Activated naive CD8-positive, alpha-beta T cell treated with anti-CD3 and anti-CD28 coated beads, Interleukin-2, amount 50 U/mL, for 16 hours (primary cell): ENCODE measurements at regions not wholly inside any gene's neighbourhood (a gene's known extent, or its start where the extent isn't known, plus 50 kb on each side); places are given as distances from the start of the nearest gene placed in this dataset.

Experiments used
- DNase-seq: peaks from one replicate; pipeline ENCODE4 v3.0.0-alpha.2; 2020; ENCODE audit warnings: low read depth, low spot score

DNA sequence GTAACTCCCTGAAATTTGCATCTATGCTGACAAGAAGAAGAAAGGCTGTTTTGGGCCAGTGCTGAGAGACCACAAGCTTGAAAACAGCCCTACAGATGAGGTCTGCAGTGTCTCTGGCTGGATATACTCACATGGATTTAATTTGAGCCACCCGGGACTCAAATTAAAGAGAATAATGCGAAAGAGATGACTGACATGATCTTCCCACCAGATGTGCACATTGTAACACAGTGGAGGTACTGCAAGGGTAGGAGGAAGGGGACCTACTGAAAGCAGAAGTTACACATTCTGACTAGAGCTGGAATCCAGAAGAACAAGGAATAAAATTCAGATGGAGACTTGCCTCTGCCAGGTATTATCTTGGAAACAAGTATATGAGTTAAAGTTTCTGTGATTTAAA lies 728.3 kb upstream of the SGO1 start:
- no peak for DNase-seq

DNA sequence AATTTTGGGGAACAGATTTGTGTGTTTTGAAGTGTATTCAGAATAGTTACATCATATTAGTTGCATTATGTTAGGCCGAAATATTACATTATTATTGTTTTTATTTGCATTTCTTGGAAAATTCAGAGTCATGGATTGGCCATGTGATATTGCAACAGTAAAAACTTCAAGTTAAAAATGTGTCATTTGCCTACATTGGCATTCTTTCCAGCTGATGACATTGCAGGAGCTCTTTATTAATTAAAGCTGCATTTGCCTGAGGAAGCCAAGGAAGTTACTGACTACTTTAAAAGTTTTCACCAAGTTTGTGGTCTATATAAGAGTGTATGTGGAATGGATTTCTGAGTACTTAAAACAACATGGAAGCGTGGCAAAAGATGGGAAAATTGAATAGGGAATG lies 726.4 kb upstream of the SGO1 start:
- DNase-seq = no peak

DNA sequence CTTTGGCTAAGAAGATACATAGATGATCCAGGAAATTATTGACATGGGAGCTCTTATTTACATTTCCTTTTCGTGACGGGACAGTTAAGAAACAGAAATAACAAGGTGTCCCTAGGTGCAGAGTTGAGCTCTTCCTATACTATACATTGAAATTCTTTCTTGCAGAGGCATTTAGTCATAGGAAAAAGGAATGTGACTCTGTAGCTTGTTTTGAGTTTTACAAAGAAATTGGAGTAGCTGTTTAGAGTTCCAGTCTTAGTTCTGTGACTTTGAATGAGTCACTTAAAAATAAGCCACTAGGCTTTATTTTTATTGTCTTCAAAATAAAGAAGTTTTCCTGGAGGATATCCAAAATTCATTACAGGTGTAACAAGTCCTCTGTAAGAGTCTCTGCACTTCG lies 723.5 kb upstream of the SGO1 start:
- DNase-seq = no peak

DNA sequence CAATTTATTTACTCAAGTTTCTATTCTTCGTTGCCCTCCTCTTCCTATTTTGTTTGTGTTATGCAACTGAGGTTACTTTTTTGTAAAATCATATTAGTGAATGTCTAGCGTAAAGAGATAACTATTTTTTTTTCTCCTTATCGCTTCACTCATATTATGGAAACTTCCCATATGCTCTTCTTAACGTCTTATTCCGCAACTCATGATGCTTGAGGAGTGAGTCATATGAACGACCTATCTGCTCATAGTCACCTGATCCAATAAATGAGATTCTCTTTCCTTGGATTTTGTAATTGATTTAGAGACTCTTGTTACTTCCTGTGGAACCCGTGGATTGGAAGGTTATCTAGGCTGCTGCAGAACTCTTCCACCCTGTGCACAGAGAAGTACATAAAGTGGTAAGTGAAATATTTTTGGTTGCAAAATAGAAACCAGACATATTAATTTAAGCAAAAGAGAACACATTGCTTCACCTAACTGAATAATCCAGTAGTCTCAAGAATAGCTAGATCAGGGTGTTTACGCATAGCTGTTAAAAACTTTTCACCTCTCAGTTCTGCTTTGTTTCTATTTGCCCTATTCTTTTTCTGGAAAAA lies 719.3 kb upstream of the SGO1 start:
- no peak for DNase-seq

DNA sequence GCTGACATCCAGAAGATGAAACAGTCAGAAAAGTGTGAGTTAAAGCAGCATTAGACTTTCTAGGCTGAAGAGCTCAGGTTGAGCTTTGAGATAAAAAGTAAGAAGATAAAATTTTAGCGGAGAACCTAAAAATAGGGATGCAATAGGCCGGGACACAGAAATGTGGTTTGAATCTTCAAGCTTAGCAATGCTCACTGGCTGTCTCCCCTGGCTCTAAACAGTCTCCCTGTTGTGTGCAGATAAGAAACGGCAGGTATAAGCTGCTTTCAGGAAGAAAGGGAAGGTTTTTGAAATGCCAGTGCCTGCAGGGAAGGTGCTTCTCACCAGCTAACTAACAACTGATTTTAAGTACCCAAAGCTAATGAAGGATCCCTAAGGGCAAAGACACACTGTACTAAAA lies 718.7 kb upstream of the SGO1 start:
- no peak for DNase-seq

DNA sequence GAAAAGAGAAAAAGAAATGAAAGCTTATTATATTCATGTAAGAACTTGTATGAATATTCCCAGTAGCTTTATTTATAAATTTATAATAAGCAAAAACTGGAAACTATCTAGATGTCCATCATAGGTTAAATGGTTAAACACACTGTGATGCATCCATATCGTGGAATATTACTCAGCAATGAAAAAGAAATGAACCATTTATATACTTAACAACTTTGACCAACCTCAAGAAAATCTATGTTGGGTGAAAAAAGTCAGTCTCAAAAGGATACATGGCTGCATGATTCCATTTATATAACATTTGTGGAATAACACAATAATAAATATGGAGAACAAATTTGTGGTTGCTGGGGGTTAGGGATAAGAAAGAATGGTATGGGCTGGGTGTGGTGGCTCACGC lies 713.0 kb upstream of the SGO1 start:
- no peak for DNase-seq

DNA sequence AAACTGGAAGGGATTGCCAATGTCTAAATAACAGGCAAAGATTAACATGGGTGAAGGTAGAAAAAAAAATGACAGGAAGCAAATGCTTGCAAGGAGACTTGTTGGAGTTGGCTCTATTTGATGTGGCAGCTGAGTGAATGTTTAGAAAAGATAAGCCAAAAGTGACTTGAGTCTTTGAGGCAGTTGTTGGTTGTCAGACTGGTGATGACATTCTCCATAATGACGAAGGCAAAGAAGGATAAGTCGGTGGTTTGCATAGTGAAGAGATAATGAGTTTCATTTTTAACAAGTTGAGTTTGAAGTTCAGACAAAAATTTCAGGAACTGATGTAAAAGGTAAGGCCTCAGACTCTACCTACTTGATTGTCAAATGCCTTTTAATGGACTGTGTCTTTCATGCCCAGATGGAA lies 704.1 kb upstream of the SGO1 start:
- no peak for DNase-seq

DNA sequence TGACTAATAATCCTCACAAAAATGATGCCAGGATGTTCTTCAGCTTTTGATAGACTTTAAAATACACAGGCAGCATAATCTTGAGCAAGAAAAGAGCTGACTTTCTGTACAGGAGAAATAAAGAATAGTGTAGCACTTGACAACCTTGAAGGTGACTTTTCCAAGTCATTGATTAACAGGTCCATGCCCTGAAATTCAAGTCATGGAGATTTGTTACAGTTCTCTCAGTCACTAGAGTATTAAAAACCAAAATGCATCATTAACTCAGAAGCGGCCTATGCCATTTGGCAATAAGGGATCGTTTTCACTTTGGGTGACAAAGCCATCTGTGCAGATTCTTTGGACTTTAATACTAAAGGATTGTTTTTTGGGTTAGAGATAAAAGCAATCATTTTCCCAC lies 692.7 kb upstream of the SGO1 start:
- no peak for DNase-seq

DNA sequence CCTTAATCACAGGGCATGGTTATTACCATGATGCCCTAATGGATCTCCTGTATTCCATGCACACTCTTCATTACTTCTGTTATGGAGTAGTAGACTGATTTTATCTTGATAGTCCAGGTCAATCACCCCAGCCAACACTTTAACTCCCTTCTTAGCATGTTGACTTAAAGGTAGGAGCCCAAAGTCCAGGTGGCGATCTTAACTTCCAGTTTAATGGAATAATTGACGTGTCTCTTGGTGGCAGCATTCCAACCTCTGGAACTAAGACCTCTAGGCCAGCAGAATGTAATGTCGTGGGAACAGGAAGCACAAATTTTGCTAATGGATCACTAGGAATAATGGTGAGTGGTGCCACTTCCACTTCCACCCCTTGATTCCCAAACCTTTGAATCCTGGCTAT lies 687.2 kb upstream of the SGO1 start:
- no peak for DNase-seq

DNA sequence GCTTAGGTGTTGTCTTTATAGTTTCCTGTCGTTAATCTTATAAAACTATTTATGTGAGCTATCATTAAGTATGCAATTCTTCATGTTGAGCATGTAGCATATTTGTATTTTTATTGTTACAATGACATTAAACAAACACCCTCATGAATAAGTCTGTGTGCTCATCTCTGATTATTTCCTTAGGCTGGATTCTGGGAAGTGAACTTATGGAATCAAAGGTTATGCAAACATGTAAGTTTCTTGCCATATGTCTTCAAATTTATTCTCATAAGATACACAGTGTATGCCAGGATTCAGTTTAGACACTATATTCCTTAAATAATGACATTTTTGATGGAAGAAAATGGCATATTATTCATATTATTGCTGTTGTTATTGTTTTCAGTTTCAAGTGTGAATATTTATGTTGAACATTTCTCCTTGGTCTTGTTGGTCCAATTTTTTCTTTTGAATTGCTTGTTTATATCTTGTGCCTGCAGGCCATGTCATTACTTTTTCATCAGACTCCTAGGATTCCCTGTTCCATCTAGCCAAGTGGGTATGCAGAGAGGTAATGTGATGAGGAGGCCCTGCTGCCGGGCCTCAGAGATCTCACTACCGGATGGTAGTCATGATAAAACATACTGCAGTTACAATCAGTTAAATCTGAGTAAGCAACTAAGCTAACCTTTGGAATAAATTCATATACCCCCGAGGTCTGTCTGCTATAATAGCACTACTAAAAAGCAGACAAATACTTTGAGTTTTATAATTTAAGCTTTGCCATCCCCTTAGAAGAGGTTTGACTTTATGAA lies 684.3 kb upstream of the SGO1 start:
- DNase-seq = no peak

DNA sequence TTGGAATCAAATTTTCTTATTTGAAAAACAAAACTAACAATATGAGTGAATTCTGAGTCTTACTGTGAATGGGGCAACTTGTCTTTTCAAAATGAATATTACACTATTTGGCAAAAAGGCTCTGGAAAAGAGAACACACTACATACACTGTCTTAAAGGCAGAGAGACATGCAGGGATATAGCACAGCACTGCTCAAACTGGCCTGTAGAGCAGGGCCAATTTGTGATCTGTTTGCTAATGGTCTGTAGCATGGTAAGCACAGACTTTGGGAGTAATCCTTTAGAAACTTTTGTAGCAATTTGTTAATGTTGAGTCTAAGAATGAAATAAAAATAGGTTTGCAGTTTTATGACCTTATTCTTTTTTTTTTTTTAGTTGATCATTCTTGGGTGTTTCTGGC lies 679.8 kb upstream of the SGO1 start:
- no peak for DNase-seq

DNA sequence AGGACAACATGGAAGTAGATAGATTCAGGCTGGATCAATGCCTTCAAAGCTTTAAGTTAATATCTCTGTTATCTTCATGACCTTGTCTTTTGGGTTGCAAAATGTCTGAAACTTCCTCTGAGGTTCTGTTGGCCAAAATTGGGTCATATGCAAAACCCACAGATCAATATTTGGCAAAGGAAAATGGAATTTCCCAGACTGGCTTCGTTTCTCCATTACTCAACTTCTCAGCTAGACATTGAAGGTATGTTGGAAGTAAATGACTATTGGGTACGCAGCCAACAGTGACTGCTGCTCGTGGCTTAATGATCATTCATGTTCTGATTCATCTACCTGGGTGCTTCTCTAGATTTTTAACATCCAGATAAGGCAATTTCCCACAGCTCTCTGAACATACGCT lies 675.4 kb upstream of the SGO1 start:
- no peak for DNase-seq

DNA sequence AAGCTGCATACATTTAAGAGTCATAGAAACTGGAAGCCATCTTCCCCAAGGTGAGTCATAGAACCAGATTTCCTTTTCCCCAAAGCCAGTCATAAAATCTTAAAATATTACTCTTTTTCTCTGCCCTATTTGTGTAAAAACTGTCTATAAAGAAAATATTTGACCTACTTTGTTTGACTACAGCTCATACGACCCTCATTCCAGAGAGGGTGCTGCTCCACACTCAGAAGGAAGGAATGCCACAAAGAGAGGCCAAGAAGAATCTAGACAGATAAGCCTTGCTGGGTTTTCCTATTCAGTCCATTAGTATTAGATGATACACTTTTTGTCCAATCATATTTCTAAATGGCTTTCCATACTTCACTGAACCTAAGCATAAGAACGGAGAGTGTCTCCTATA lies 671.6 kb upstream of the SGO1 start:
- no peak for DNase-seq

DNA sequence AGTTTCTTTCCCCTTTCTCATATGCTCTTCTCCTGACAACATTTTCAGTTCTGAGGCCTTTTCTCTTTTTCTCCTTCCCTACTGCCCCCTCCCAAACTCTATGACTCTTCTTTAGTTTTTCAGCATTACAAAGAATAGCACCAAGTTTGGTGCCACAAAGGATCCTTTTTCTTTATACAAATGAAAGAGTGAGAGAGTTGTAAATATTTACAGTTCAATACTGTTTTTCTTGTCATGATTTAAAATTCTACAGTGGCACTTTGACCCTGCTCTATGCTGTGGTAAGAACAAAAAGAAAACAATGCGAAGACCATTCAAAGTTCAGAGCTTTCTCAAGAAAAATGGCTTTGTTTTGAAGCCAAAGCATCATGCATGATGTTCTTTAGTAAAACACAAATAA lies 667.9 kb upstream of the SGO1 start:
- DNase-seq = no peak

DNA sequence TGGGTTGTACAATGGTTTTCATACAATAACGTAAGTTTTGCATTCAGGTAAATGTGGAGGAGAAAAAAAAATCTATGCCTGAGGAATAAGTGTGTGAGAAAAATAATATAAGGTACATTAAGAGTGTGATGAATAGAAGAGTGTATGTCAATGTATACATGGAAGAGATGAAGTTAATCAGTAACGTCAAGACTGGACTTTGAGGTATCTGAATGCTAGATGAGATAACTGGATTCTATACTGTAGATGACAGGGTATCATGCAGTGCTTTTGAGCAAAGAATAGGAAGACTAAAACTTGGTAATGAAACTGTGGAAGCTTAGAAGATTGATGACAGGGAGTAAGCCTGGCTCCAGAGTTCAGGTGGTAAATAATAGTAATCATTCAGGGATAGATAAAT lies 666.7 kb upstream of the SGO1 start:
- DNase-seq = no peak

DNA sequence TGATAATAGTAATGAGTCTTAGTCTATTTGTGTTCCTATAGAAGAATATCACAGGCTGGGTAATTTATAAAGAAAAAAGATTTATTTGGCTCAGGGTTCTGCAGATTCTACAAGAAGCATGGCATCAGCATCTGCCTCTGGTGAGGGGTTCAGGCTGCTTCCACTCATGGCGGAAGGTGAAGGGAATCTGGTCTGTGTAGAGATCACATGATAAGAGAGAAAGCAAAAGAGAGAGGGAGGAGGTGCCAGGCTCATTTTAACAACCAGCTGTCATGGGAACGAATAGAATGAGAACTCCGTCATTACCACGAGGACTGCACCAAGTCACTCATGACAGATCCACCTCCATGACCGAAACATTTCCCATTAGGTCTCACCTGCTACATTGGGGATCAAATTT lies 664.0 kb upstream of the SGO1 start:
- DNase-seq = no peak

DNA sequence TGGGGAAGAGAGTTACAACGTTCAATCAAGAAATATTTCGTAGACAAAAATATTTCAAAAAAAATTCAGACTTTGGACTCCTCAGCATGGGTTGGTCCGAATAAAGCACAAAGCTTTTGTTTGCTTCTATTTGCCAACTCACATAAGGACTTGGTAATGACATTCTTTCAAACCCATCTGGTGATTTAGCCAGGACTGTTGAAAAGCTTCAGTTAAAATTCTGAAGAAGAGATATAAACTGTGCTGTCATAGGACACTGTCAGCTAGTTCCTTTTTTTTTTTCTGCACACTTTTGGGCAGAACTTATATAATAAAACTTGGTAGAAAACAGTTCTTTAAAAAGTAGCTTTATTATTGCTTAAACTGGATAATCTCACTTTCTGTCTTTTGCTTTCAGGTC lies 660.8 kb upstream of the SGO1 start:
- no peak for DNase-seq

DNA sequence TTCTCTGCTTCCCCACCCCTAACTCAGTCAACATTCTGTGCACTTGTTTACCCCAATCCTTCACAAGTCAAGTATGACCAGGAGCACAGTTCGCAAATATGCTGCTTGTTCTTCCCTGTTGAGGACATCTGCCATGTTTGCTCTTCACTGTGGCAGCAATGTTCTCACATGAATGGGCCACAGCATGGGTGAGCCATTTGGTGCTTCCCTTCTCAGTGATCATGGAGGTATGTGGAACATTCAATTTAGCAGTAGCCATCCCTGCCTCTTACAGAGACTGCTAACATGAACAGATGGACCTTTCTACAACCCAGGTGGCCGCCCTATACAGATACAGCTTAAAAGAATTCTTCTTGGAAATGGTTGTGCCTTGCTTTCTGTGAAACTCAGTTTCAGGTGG lies 660.1 kb upstream of the SGO1 start:
- no peak for DNase-seq

DNA sequence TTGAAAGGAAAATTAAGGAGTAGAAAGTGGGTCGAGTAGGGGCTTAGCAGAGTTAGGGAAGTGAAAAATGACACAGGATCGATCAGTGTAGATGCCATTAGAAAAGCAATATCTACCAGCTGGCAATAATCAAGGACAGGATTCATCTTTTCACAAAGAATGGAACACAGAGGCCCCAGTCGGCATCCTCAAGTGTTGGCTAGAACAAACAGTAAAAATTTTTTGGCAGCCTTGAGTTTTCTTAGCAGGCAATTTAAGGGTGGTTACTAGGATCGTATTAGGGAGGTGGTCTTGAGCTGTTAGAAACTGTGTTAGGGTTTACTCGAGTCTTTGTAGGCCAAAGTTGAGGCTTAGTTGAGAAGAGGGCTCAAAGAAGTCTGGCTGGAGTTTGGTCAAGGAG lies 658.8 kb upstream of the SGO1 start:
- DNase-seq = no peak

DNA sequence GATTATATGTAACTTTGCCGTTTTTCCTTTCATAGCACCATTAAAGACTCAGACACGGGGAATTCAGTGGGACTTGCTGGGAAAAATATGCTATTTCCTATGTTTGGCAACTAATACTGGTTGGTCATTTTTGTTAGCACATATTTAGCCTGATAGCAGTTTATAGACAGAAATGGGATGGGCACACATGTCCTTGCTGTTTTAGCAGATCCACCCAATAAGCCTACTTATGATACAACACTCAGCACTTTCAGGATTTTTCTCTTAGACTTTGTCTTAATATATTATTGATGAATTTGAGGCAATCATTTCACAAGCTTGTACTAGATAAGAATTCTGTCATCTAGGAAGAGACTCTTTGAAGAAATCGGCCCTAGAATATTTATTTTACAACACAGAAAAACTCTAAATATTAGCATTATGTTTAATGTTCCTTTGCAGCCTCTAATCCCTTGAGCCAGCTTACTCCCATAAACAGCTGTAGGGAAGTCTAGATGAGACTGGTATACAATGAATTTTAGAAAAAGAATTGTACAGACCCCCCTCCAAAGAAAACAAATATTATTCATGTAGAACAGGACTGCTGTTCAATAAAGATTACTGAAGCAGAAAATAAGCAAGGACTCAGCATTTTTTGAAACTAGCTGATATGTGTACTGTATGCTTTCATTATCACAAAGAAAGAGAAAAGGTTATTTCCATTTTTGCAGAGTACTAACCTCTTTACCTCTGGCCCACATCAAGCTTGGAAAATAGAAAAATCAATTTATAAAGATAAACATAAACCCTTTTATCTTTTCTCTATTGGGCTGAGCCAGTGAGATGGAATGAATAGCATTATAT lies 656.8 kb upstream of the SGO1 start:
- DNase-seq = no peak

DNA sequence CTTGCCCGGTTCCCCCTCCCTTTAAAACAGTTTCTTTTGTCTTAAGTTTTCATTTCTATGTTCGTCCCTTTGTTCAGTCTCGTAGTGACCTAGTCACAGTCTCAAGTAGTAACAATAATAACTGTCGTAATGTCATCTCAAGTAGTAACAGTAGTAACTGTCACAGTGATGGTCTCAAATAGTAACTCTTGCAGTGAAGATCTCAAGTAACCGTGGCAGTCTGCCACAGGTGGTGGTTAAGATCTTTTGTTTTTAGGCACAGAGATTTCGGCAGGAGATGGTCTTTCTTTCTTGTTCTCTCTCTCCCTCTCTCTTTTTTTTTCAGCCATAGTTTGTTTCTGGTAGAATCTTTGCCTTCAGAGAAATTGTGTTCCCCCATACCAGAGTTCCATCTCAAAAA lies 656.0 kb upstream of the SGO1 start:
- no peak for DNase-seq

DNA sequence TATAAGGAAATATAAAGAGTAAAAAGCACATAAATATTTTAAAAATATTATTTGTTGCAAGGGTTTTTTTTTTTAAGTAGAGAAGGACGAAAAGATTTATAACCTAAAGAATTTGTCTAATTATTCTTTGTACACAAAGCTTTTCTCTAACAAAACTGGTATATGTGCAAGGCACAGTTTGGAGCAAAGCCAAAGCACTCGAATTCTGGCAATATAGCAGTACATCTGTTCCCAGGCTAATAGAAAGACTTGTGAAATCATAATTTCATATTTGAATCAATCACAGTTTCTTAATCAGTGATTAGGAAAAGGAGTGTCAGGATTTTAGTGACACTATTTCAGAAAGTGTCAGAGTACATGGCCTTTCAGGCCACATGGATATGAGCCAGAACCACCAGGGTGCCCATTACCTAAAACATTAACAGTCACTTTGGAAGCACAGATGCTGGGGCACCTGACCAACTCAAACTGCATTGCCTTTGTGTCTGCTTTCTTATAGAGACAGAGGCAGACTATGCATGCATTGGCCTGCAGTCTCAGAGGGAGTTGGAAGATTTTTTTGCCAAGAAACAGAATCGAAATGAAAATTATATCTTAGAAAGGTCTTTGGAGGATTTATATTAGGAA lies 651.8 kb upstream of the SGO1 start:
- DNase-seq = no peak
